Left kidney (tissue), 1 donor: ENCODE measurements at regions not wholly inside any gene's neighbourhood (a gene's known extent, or its start where the extent isn't known, plus 50 kb on each side); places are given as distances from the start of the nearest gene placed in this dataset.
A peak's percentile ranks its signal among the peaks of the same experiment; 100 is the strongest.
"Not testable (repeated sequence)": the region's sequence is repeated elsewhere in the genome, so short reads cannot be mapped to it uniquely, and the experiment has no call there.

Experiments
- DNase-seq: peaks from one replicate; pipeline ENCODE4 v3.0.0-alpha.2; 2013

DNA sequence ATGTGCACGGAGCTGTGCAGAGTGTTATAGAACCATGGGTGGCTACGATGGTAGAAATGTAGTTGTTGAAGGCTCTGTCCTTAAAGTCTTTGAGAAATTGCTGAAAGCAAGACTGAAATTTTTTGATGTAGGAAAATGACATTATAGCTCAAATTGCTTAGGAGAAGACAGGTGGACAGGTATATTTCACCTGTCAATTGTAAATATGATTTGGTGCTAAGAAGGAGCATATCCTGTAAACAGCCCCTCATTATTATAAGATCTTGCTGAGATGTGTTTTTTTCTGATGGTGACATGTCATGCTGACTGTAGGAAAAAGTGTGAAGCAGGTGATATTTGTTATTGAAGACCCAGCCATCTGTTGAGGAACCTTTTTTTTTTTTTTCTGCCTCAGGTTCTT is 377.9 kb downstream of the PSAT1 start:
- no peak for DNase-seq

GRCh38 chr9:78676009-78676408 is 379.1 kb downstream of the PSAT1 start:
- no peak for DNase-seq

GRCh38 chr9:78676623-78677022 is 379.7 kb downstream of the PSAT1 start:
- DNase-seq, result no peak

GRCh38 chr9:78677326-78677725 is 380.4 kb downstream of the PSAT1 start:
- DNase-seq, result no peak

DNA sequence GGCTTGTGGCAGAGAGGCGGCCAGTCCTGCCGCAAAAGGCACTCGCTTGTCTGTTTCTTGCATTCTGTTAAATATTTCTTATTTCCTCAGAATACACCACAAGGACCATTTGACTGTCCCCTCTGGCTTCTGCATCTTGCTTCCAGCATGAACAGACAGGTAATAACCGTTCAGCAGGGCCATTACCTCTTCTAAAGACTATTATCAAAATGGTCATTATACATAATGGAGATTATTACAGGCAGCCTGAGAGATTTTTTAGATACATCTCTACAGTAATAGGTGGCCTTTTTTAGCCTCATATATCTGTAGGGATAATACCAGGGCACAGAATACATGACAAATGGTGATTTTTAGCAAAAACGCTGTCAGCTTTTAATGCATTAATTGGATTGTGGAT is 382.0 kb downstream of the PSAT1 start:
- DNase-seq, result no peak

GRCh38 chr9:78680196-78680595 is 383.3 kb downstream of the PSAT1 start:
- DNase-seq, result no peak

GRCh38 chr9:78682216-78682615 is 385.3 kb downstream of the PSAT1 start:
- DNase-seq, result peak; percentile 38

DNA sequence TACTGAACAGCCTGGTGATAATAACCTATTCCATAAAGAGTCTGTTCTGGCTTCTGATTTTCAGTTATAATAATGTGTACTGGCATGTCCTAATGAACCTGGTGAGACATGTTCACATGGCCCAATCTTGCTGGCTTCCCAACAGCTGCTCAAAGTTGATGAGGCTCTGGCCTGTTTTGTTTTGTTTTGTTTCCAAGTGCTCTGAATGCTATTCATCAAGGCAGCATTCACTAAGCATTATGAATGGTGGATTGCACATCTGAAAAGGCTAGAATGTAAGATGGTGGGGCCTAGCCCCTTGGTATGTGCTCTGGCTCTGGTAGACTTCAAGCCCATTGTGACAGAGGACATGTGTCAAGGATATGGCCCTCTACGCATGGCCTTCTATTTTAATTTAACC is 388.5 kb downstream of the PSAT1 start:
- DNase-seq, result no peak

DNA sequence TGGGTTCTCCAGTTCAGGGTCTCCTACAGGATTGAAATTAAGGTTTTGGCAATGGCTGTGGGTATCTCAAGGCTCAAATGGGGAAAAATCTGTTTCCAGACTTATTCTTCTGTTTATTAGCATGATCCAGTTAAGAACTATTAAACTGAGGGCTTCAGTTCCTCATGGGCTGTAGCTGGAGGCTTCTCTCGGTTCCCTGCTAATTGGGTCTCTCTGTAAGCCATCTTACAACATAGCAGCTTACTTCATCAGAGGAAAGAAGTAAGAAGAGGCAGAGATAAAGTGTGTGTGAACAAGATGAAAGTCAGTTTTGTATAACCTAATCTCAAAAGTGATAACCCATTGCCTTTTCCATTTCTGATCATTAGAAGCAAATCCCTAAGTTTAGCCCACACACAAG is 391.9 kb downstream of the PSAT1 start:
- no peak for DNase-seq

GRCh38 chr9:78691542-78691941 is 394.6 kb downstream of the PSAT1 start:
- DNase-seq, result no peak

GRCh38 chr9:78692871-78693270 is 395.9 kb downstream of the PSAT1 start:
- no peak for DNase-seq

DNA sequence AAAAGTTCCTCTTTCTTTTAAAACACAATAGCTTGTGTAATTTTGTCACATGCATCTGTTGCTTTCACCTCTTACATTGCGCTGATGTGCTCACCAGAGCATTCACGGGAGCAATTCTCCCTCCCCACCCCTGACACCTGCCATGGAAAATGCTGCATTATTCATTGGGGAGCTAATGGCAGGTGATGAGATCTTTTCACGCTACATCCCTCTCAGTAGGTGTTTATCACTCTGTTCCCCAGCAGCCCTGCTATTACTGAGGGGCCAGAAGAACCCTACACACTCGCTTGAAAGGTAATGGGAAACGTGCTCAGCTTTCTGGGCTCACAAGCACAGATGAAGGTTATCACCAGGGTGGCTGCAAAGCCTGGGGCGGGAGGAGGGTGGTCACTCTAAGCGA is 398.0 kb downstream of the PSAT1 start:
- DNase-seq, result no peak

DNA sequence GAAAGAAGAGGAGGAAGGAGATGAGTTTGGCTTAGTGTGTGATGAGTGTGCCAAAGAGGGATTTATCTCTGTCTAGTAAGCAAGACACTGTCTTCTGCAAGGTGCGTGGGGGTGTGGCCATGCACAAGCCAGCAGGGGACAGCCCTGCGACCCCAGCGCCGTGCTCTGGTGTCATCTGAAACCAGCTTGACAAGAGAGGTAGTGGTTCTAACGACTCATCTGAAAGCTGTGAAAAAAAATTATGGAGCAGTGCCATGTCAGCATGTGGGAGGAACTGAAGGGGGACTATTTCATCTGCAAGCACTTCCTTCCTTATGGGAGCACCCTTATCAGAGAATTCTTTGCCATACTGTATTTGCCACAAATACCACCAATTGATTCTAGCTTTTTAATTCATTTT is 398.6 kb downstream of the PSAT1 start:
- DNase-seq, result no peak

- DNase-seq, result no peak
Measured at GRCh38 chr9:78697618-78698017, 400.7 kb downstream of the PSAT1 start.

DNA sequence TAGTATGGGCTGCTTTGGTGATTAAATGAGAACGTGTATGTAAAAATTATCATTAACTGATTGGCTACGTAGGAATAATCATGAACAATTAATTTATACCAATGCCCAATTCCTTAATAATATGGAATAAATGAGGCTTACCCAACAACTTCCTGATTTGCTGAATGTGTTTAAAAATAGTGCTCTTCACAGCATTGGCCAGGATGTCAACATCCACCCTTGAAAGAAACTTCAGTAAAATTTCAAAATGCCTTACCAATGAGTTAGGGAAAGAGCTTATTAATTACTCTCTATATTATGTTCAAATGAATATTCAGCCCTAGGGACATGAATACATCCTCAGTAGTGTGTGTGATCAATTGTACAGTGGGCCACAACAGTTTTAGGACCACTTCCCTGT is 401.4 kb downstream of the PSAT1 start:
- DNase-seq, result no peak

DNA sequence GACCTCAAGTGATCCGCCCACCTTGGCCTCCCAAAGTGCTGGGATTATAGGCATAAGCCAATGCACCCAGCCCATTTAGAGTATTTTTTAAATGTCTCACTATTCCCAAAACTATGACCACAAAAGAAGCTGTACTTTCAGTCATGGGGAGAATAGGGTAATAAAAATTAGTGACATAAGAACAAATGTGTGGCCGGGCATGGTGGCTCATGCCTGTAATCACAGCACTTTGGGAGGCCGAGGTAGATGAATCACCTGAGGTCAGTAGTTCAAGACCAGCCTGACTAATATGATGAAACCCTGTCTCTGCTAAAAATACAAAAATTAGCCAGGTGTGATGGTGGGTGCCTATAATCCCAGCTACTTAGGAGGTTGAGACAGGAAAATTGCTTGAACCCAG is 402.3 kb downstream of the PSAT1 start:
- not testable (repeated sequence) for DNase-seq

- not testable (repeated sequence) for DNase-seq
Measured at GRCh38 chr9:78704153-78704552, 407.2 kb downstream of the PSAT1 start.

DNA sequence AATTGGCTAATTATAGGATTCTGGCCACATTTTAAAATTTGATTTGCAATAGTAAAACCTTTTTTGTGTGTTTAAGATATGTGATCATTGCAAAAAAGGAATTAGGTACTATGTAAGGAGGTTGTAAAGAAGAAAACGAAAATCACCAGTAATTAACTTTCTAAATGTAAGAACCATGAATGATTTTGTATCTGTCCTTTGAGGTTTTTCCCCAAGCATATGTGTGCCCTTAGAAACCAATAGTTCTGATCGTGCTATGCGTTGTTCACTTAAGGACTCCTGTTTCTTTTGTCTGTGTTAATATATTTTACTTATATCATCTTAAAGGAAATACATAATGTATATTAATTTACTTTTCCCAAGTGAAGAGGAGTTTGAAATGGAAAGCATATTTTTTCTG is 410.2 kb downstream of the PSAT1 start:
- no peak for DNase-seq

DNA sequence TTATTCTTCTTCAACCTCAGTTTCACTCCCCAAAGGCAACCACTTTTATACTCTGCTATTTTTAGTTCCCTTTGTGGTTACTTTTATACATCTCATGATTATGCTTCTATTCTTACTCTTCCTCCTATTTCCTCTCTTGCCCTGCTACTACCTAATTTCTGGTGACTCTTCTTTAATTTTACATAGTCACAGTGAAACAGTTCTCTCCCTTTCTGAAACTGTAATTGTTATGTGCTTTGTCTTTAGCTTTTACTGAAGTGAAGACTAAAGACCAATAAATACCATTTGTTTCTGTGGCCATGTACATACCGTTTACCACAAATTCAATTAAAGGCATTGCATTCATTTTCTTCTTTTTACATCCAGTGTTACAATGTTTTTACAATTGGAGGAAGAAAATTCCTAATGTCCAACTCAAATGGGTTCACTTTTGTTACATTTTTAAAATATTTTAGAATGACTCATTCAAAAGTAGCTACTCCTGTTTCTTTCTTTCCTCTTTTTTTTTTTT is 410.6 kb downstream of the PSAT1 start:
- DNase-seq, result no peak

- no peak for DNase-seq
Measured at GRCh38 chr9:78712903-78713613, 416.1 kb downstream of the PSAT1 start.

DNA sequence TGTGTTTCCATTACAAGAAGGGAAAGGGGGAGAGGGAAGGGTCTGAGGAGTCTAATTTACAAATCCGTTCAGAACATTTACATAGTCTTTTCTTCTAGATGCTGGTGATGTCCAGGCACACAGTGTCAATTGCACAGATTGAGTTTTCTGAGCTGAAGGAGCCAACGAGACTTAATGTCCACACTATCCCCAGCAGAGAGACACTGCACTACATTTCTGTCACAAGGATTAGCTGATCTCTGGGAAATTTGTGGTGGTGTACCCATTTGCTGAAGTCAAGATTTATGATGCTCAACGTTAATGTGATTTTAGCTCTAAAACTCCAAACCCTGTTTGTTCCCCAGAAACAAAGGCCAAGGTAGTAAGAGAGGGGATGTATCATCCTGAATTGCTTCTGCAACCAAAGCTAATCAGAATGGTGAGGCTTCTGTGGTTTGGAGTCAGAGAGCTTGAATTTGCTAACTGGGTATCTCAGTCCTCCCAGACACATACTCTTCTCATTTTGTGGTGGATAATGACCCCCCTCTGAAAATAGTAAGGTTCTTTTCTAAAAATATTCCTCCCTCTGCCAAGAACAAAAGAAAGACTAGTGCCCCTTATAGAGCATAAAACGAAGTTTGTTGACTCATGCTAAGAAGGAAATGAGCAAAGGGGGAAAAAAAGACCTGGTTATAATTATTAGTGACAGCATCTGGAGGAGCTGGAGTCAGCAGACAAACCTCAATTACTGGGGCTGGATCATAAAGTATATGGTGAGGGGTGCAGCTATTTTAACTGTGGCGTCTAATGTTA is 416.9 kb downstream of the PSAT1 start:
- DNase-seq, result no peak

- no peak for DNase-seq
Measured at GRCh38 chr9:78714576-78714975, 417.7 kb downstream of the PSAT1 start.

- DNase-seq, result not testable (repeated sequence)
Measured at GRCh38 chr9:78719029-78719428, 422.1 kb downstream of the PSAT1 start.

- DNase-seq, result no peak
Measured at GRCh38 chr9:78724896-78725295, 428.0 kb downstream of the PSAT1 start.
